Keratinocyte (primary cell): ENCODE measurements at regions not wholly inside any gene's neighbourhood (a gene's known extent, or its start where the extent isn't known, plus 50 kb on each side); places are given as distances from the start of the nearest gene placed in this dataset.

Experiments
- DNase-seq: peaks from one replicate; pipeline ENCODE4 v3.0.0-alpha.2; 2011; ENCODE audit warnings: low read depth, missing footprints, low spot score
- FAIRE-seq: peaks from 2 replicates; lab custom pipeline; 2011; peaks lifted over from hg19 to GRCh38; lab: Jason Lieb, UNC
- H2AFZ ChIP-seq: 2 replicates; pipeline ENCODE4 v1.6.0; 2012; ENCODE audit warnings: low read length, control low read depth, inconsistent platforms; ENCODE audit not compliant: control insufficient read depth
- H3K27ac ChIP-seq: 2 replicates; pipeline ENCODE4 v1.5.1; 2011; ENCODE audit warnings: low read length; ENCODE audit not compliant: control insufficient read depth, insufficient read depth
- H3K27me3 ChIP-seq: 3 replicates; pipeline ENCODE4 v1.6.0; 2011; ENCODE audit warnings: low read length; ENCODE audit not compliant: control insufficient read depth, insufficient read depth; ENCODE audit errors: extremely low read depth
- H3K36me3 ChIP-seq, 2 experiments: 2 replicates in 1 of 2; 3 replicates in 1 of 2; pipeline ENCODE4 v1.5.1; 2011; ENCODE audit warnings: low read length in 2 of 2, mild to moderate bottlenecking in 1 of 2; ENCODE audit not compliant: control insufficient read depth in 2 of 2, insufficient read depth in 2 of 2; ENCODE audit errors: extremely low read depth in 1 of 2
- H3K4me1 ChIP-seq: 3 replicates; pipeline ENCODE4 v1.5.1; 2011; ENCODE audit warnings: low read length; ENCODE audit not compliant: control insufficient read depth, insufficient read depth; ENCODE audit errors: extremely low read depth
- H3K4me2 ChIP-seq: 3 replicates; pipeline ENCODE4 v1.6.0; 2011; ENCODE audit warnings: low read depth, low read length; ENCODE audit not compliant: control insufficient read depth, insufficient read depth; ENCODE audit errors: extremely low read depth
- H3K4me3 ChIP-seq, 3 experiments: fragments of 200-600 bp in 1 of 3; sonication (generic) in 1 of 3; 2 replicates in 2 of 3; 3 replicates in 1 of 3; pipeline ENCODE4 v1.5.1; 2011 to 2016; ENCODE audit warnings: low read length in 3 of 3, mild to moderate bottlenecking in 3 of 3, control low read depth in 2 of 3, inconsistent platforms in 1 of 3, low read depth in 1 of 3, mixed read lengths in 1 of 3, mixed run types in 1 of 3, moderate library complexity in 1 of 3; ENCODE audit not compliant: control insufficient read depth in 2 of 3, insufficient read depth in 2 of 3; ENCODE audit errors: extremely low read depth in 1 of 3
- H3K79me2 ChIP-seq: 2 replicates; pipeline ENCODE4 v1.6.0; 2012; ENCODE audit warnings: low read length; ENCODE audit not compliant: control insufficient read depth, insufficient read depth
- H3K9ac ChIP-seq: 3 replicates; pipeline ENCODE4 v1.6.0; 2011; ENCODE audit warnings: low read length; ENCODE audit not compliant: control insufficient read depth, insufficient read depth; ENCODE audit errors: extremely low read depth
- H3K9me1 ChIP-seq: 3 replicates; pipeline ENCODE4 v1.6.0; 2011; ENCODE audit warnings: low read length; ENCODE audit not compliant: control insufficient read depth, insufficient read depth; ENCODE audit errors: extremely low read depth
- H3K9me3 ChIP-seq: 2 replicates; pipeline ENCODE4 v1.5.1; 2012; ENCODE audit warnings: low read depth, low read length; ENCODE audit not compliant: control insufficient read depth
- H4K20me1 ChIP-seq: 3 replicates; pipeline ENCODE4 v1.6.0; 2011; ENCODE audit warnings: low read length; ENCODE audit not compliant: control insufficient read depth, insufficient read depth; ENCODE audit errors: extremely low read depth
- EZH2 ChIP-seq: IDR thresholded peaks from one replicate; pipeline ENCODE4 v1.6.1; 2012; ENCODE audit warnings: inconsistent platforms, mild to moderate bottlenecking, low read length, moderate library complexity
- dilution Hi-C: fragments of 300-500 bp; cut with MboI; formaldehyde crosslinking; loops from one replicate; pipeline ENCODE4 v1.7.0; 2020; ENCODE audit warnings: low sequenced_read_pairs; ENCODE audit not compliant: extremely low pct_ligation_motif_present
- TF ChIP-seq, protein P1 (sequence below), 3 experiments: IDR thresholded peaks in 1 of 3; conservative IDR thresholded peaks in 1 of 3; optimal IDR thresholded peaks in 1 of 3; 2 replicates in 2 of 3; 3 replicates in 1 of 3; pipeline versions ENCODE3 to v1.5.1; 2011; ENCODE audit warnings: low read length in 3 of 3, mild to moderate bottlenecking in 3 of 3, moderate library complexity in 2 of 3, control low read depth in 1 of 3, inconsistent platforms in 1 of 3; ENCODE audit not compliant: insufficient read depth in 2 of 3; ENCODE audit errors: extremely low read depth in 1 of 3

DNA sequence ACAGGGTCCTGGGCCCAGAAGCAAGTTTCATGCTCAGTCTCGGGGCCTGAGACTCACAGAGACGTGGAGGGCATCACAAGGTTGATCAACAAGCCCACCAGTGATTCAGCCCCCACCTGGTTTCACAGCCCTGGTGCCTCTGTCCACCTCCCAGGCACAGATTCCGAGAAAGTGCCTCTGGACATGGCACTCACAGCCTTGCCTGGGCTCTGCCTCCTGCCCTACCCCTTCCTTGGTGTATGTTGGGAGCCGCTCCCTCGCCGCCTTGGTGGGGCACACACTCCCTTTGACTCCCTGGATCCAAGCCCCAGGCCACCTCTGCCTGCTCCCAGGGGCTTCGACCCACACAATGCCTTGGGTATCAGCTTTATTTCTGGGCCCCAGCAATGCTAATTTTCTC lies 200.8 kb upstream of the PPP2R2D start:
- no peaks in the 10 kb centered on the region for H4K20me1 ChIP-seq
- no peak overlapping the region for H3K4me3 ChIP-seq
- H3K36me3 ChIP-seq = no peaks in the 10 kb centered on the region
- dilution Hi-C loops = no loop called here
- H3K9me3 ChIP-seq = peaks cover 11% of the 10 kb centered on the region
- TF ChIP-seq, protein P1, sequence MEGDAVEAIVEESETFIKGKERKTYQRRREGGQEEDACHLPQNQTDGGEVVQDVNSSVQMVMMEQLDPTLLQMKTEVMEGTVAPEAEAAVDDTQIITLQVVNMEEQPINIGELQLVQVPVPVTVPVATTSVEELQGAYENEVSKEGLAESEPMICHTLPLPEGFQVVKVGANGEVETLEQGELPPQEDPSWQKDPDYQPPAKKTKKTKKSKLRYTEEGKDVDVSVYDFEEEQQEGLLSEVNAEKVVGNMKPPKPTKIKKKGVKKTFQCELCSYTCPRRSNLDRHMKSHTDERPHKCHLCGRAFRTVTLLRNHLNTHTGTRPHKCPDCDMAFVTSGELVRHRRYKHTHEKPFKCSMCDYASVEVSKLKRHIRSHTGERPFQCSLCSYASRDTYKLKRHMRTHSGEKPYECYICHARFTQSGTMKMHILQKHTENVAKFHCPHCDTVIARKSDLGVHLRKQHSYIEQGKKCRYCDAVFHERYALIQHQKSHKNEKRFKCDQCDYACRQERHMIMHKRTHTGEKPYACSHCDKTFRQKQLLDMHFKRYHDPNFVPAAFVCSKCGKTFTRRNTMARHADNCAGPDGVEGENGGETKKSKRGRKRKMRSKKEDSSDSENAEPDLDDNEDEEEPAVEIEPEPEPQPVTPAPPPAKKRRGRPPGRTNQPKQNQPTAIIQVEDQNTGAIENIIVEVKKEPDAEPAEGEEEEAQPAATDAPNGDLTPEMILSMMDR (optimal IDR thresholded peaks at IDR 0.05 in 1 of 3, IDR thresholded peaks at IDR 0.05 in 1 of 3, conservative IDR thresholded peaks at IDR 0.05 in 1 of 3; ENCODE audit: extremely low read depth in 1 of 3, insufficient read depth in 2 of 3, low read length in 3 of 3) = no peak
- TF ChIP-seq EZH2 = no peak
- H3K9me1 ChIP-seq = no peaks in the 10 kb centered on the region
- H3K27me3 ChIP-seq = no peaks in the 10 kb centered on the region
- DNase-seq = no peak
- no peak overlapping the region for H3K4me2 ChIP-seq
- H2AFZ ChIP-seq = no peak overlapping the region
- no peak for FAIRE-seq
- no peaks in the 10 kb centered on the region for H3K79me2 ChIP-seq
- no peak overlapping the region for H3K27ac ChIP-seq
- H3K9ac ChIP-seq = no peak overlapping the region
- no peaks in the 10 kb centered on the region for H3K4me1 ChIP-seq

DNA sequence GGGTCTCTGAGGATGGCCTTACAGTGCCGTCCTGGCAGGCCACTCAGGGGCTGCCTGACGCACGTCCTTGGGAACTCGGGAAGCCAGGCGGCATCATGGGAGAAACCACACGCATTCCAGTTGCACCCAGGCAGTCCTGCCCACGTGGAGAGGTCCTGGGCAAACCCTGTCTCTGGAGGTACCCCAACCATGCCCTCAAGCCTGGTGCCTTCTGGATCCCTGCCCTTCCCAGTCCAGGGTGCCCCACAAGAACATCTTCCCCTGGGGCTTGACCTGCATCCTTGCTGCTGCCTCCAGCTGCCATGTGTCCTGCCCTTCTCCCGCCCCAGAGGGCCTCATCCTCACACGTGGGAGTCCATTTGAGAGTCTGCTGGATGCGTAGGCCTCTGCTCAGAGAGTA lies 200.3 kb upstream of the PPP2R2D start:
- FAIRE-seq = no peak
- TF ChIP-seq, protein P1 (optimal IDR thresholded peaks at IDR 0.05 in 1 of 3, IDR thresholded peaks at IDR 0.05 in 1 of 3, conservative IDR thresholded peaks at IDR 0.05 in 1 of 3; ENCODE audit: extremely low read depth in 1 of 3, insufficient read depth in 2 of 3, low read length in 3 of 3) = no peak
- H4K20me1 ChIP-seq = no peaks in the 10 kb centered on the region
- H3K4me3 ChIP-seq = no peak overlapping the region
- dilution Hi-C loops = no loop called here
- H3K4me2 ChIP-seq = no peak overlapping the region
- DNase-seq = no peak
- no peaks in the 10 kb centered on the region for H3K79me2 ChIP-seq
- no peak overlapping the region for H2AFZ ChIP-seq
- no peaks in the 10 kb centered on the region for H3K9me1 ChIP-seq
- H3K4me1 ChIP-seq = no peaks in the 10 kb centered on the region
- H3K9me3 ChIP-seq = peaks cover 9% of the 10 kb centered on the region
- H3K27ac ChIP-seq = no peak overlapping the region
- H3K36me3 ChIP-seq = no peaks in the 10 kb centered on the region
- no peak overlapping the region for H3K9ac ChIP-seq
- no peaks in the 10 kb centered on the region for H3K27me3 ChIP-seq
